IMR-90 (cell line): ENCODE measurements at regions not wholly inside any gene's neighbourhood (a gene's known extent, or its start where the extent isn't known, plus 50 kb on each side); places are given as distances from the start of the nearest gene placed in this dataset.

Source experiments
- ATAC-seq: fragments of 200-7000 bp; cut with Tn5 transposase; 2 replicates; pipeline ENCODE4 v1.9.1; 2020; ENCODE audit warnings: low read depth, mild to moderate bottlenecking, moderate library complexity
- BruUV-seq: library from RNA; stranded (reverse); fragments of 400-500 nt; replicated peaks from 2 replicates; lab custom pipeline; 2021; lab: Mats Ljungman, UMichigan
- CTCF ChIA-PET: fragments of 300-600 bp; formaldehyde crosslinking; extraction: SDS; loops from one replicate; lab custom pipeline; 2021; ENCODE audit warnings: antibody characterized with exemption; lab: Yijun Ruan, JAX
- POLR2A ChIA-PET: fragments of 300-600 bp; sonication (Branson Sonifier 250); formaldehyde crosslinking; loops from one replicate; lab custom pipeline; 2022; ENCODE audit warnings: antibody characterized with exemption; ENCODE audit not compliant: unreplicated experiment; lab: Charles Lee
- DNase-seq: peaks from one replicate; pipeline ENCODE4 v3.0.0; 2013
- H2AFZ ChIP-seq: replicated peaks from 2 replicates; pipeline ENCODE3; 2013; ENCODE audit warnings: low read length, mild to moderate bottlenecking; ENCODE audit not compliant: poor library complexity
- H2AK5ac ChIP-seq: 2 replicates; pipeline ENCODE4 v1.6.1; 2013; ENCODE audit warnings: low read depth, low read length, inconsistent platforms
- H2AK9ac ChIP-seq: replicated peaks from 2 replicates; pipeline ENCODE3; 2013; ENCODE audit warnings: mild to moderate bottlenecking, low read depth, low read length, moderate library complexity; ENCODE audit not compliant: poor library complexity
- H2BK120ac ChIP-seq: 2 replicates; pipeline ENCODE4 v1.6.1; 2013; ENCODE audit warnings: low read depth, low read length, inconsistent platforms
- H2BK15ac ChIP-seq: 3 replicates; pipeline ENCODE4 v1.6.1; 2013; ENCODE audit warnings: low read depth, low read length, inconsistent platforms
- H2BK20ac ChIP-seq: 2 replicates; pipeline ENCODE4 v1.6.1; 2013; ENCODE audit warnings: low read depth, mild to moderate bottlenecking, inconsistent platforms, low read length, moderate library complexity
- H2BK5ac ChIP-seq: 2 replicates; pipeline ENCODE4 v1.6.1; 2013; ENCODE audit warnings: mild to moderate bottlenecking, low read depth, low read length, inconsistent platforms; ENCODE audit not compliant: poor library complexity, severe bottlenecking
- H3K14ac ChIP-seq: replicated peaks from 2 replicates; pipeline ENCODE4 v1.6.1; 2013; ENCODE audit warnings: low read depth, low read length, inconsistent platforms
- H3K18ac ChIP-seq: 2 replicates; pipeline ENCODE4 v1.6.1; 2013; ENCODE audit warnings: low read depth, low read length, control low read depth
- H3K23ac ChIP-seq: 2 replicates; pipeline ENCODE4 v1.6.1; 2013; ENCODE audit warnings: low read depth, low read length, inconsistent platforms
- H3K27ac ChIP-seq: 2 replicates; pipeline ENCODE4 v1.5.1; 2013; ENCODE audit warnings: mild to moderate bottlenecking, control low read depth, low read length; ENCODE audit not compliant: insufficient read depth
- H3K27me3 ChIP-seq: 2 replicates; pipeline ENCODE4 v1.6.1; 2013; ENCODE audit warnings: low read length; ENCODE audit not compliant: control insufficient read depth, insufficient read depth
- H3K36me3 ChIP-seq: 2 replicates; pipeline ENCODE4 v1.6.1; 2013; ENCODE audit warnings: low read length, mixed read lengths; ENCODE audit not compliant: control insufficient read depth, insufficient read depth
- H3K4ac ChIP-seq: 2 replicates; pipeline ENCODE4 v1.6.1; 2013; ENCODE audit warnings: low read depth, low read length, inconsistent platforms
- H3K4me1 ChIP-seq: 2 replicates; pipeline ENCODE4 v1.6.1; 2013; ENCODE audit warnings: low read length, mixed read lengths; ENCODE audit not compliant: control insufficient read depth, insufficient read depth
- H3K4me2 ChIP-seq: 2 replicates; pipeline ENCODE4 v1.6.1; 2013; ENCODE audit warnings: low read depth, mild to moderate bottlenecking, control low read depth, low read length, moderate library complexity
- H3K4me3 ChIP-seq: 2 replicates; pipeline ENCODE4 v1.5.1; 2013; ENCODE audit warnings: low read depth, mild to moderate bottlenecking, control low read depth, low read length, moderate library complexity; ENCODE audit not compliant: insufficient read depth
- H3K56ac ChIP-seq: 2 replicates; pipeline ENCODE4 v1.6.1; 2013; ENCODE audit warnings: low read length, inconsistent platforms; ENCODE audit not compliant: insufficient read depth; ENCODE audit errors: extremely low read depth
- H3K79me1 ChIP-seq, 2 experiments: 2 replicates each; pipeline ENCODE4 v1.6.1; 2013; ENCODE audit warnings: low read length in 2 of 2, inconsistent platforms in 1 of 2, low read depth in 1 of 2
- H3K9ac ChIP-seq: 2 replicates; pipeline ENCODE4 v1.6.1; 2013; ENCODE audit warnings: low read depth, low read length, control low read depth
- H3K9me1 ChIP-seq: 2 replicates; pipeline ENCODE4 v1.6.1; 2013; ENCODE audit warnings: low read length, inconsistent platforms; ENCODE audit not compliant: insufficient read depth
- H3K9me3 ChIP-seq: 2 replicates; pipeline ENCODE4 v1.6.1; 2013; ENCODE audit warnings: low read length; ENCODE audit not compliant: control insufficient read depth, insufficient read depth
- H4K20me1 ChIP-seq: 2 replicates; pipeline ENCODE4 v1.6.1; 2013; ENCODE audit warnings: low read length, inconsistent platforms; ENCODE audit not compliant: insufficient read depth
- H4K5ac ChIP-seq: 2 replicates; pipeline ENCODE4 v1.6.1; 2013; ENCODE audit warnings: mild to moderate bottlenecking, low read depth, low read length, control low read depth
- H4K8ac ChIP-seq, 2 experiments: 2 replicates each; pipeline ENCODE4 v1.6.1; 2013; ENCODE audit warnings: low read depth in 2 of 2, low read length in 2 of 2, control low read depth in 1 of 2, inconsistent platforms in 1 of 2
- H4K91ac ChIP-seq: 2 replicates; pipeline ENCODE4 v1.6.1; 2013; ENCODE audit warnings: low read depth, low read length, inconsistent platforms; ENCODE audit not compliant: insufficient read depth
- BHLHE40 ChIP-seq: fragments of 150-350 bp; IDR thresholded peaks from 2 replicates; pipeline ENCODE4 v1.6.1; 2016; ENCODE audit warnings: mild to moderate bottlenecking, low read depth, low read length
- CEBPB ChIP-seq: IDR thresholded peaks from 2 replicates; pipeline ENCODE4 v1.6.1; 2012; ENCODE audit warnings: low read depth, low read length, improper control_type of control experiment
- CHD1 ChIP-seq: IDR thresholded peaks from 2 replicates; pipeline ENCODE4 v1.6.1; 2012; ENCODE audit warnings: low read depth, low read length, improper control_type of control experiment
- CTCF ChIP-seq: conservative IDR thresholded peaks from 2 replicates; pipeline ENCODE4 v1.5.1; 2012; ENCODE audit warnings: mild to moderate bottlenecking, low read depth, low read length, improper control_type of control experiment
- ELK1 ChIP-seq: fragments of 150-350 bp; IDR thresholded peaks from 2 replicates; pipeline ENCODE4 v1.6.1; 2016; ENCODE audit warnings: low read depth, mild to moderate bottlenecking, low read length, moderate library complexity, borderline replicate concordance
- FOS ChIP-seq: fragments of 150-350 bp; IDR thresholded peaks from 2 replicates; pipeline ENCODE4 v1.6.1; 2016; ENCODE audit warnings: low read depth, low read length
- MAFK ChIP-seq: IDR thresholded peaks from 2 replicates; pipeline ENCODE4 v1.6.1; 2012; ENCODE audit warnings: low read depth, low read length, improper control_type of control experiment
- MAZ ChIP-seq: IDR thresholded peaks from 2 replicates; pipeline ENCODE4 v1.6.1; 2012; ENCODE audit warnings: low read depth, mild to moderate bottlenecking, low read length, improper control_type of control experiment, moderate library complexity, borderline replicate concordance
- MXI1 ChIP-seq: IDR thresholded peaks from 2 replicates; pipeline ENCODE4 v1.6.1; 2012; ENCODE audit warnings: low read depth, mild to moderate bottlenecking, low read length, moderate library complexity, borderline replicate concordance
- NFE2L2 ChIP-seq: fragments of 150-350 bp; IDR thresholded peaks from 2 replicates; pipeline ENCODE4 v1.6.1; 2016; ENCODE audit warnings: low read depth, mild to moderate bottlenecking, low read length
- POLR2A ChIP-seq: IDR thresholded peaks from 2 replicates; pipeline ENCODE4 v1.6.1; 2012; ENCODE audit warnings: mild to moderate bottlenecking, low read depth, low read length
- RAD21 ChIP-seq: IDR thresholded peaks from 2 replicates; pipeline ENCODE4 v1.6.1; 2012; ENCODE audit warnings: low read length, improper control_type of control experiment
- RCOR1 ChIP-seq: IDR thresholded peaks from 2 replicates; pipeline ENCODE4 v1.6.1; 2012; ENCODE audit warnings: mild to moderate bottlenecking, low read length, improper control_type of control experiment; ENCODE audit not compliant: insufficient replicate concordance
- RFX5 ChIP-seq: IDR thresholded peaks from 2 replicates; pipeline ENCODE4 v1.8.0; 2012; ENCODE audit warnings: low read depth, mild to moderate bottlenecking, low read length, moderate library complexity
- SMC3 ChIP-seq: fragments of 150-350 bp; IDR thresholded peaks from 2 replicates; pipeline ENCODE4 v1.6.1; 2016; ENCODE audit warnings: low read depth, mild to moderate bottlenecking, antibody characterized with exemption, low read length, moderate library complexity
- USF2 ChIP-seq: fragments of 150-350 bp; IDR thresholded peaks from 2 replicates; pipeline ENCODE4 v1.6.1; 2017; ENCODE audit warnings: mild to moderate bottlenecking, antibody characterized with exemption, low read length, low read depth
- WGBS, 2 experiments: methylation state at CpG; one replicate each; pipeline versions ENCODE4 v1.1.5 to v1.1.7; 2013; ENCODE audit warnings: missing lambda C conversion rate in 2 of 2; ENCODE audit not compliant: insufficient read length in 1 of 2; ENCODE audit errors: extremely low coverage in 2 of 2; 5-methylcytosine and 5-hydroxymethylcytosine counted together
- dilution Hi-C: fragments of 300-500 bp; cut with HindIII; formaldehyde crosslinking; loops from one replicate; pipeline ENCODE4 v1.14.3; 2018; ENCODE audit warnings: low sequenced_read_pairs; ENCODE audit not compliant: unreplicated experiment
- in situ Hi-C: fragments of 300-500 bp; cut with MboI; formaldehyde crosslinking; loops from 3 replicates; pipeline ENCODE4 v1.14.3; 2019; ENCODE audit warnings: low sequenced_read_pairs, inconsistent platforms, mixed read lengths
- intact Hi-C: fragments of 100-400 bp; cut with micrococcal nuclease; formaldehyde crosslinking; loops from 2 replicates; pipeline ENCODE4 v1.10.0; 2022

- no peak for TF ChIP-seq RCOR1
- no peak for TF ChIP-seq FOS
- TF ChIP-seq NFE2L2, result no peak
- TF ChIP-seq SMC3, result no peak
- no peak for TF ChIP-seq MXI1
- TF ChIP-seq POLR2A, result no peak
- TF ChIP-seq CHD1, result no peak
- no peak for TF ChIP-seq CEBPB
- TF ChIP-seq RFX5, result no peak
- TF ChIP-seq MAZ, result no peak
- no peak for TF ChIP-seq CTCF
- TF ChIP-seq USF2, result no peak
- no peak for TF ChIP-seq RAD21
- TF ChIP-seq MAFK, result no peak
- no peak for TF ChIP-seq ELK1
- TF ChIP-seq BHLHE40, result no peak
- ATAC-seq (no peak), DNase-seq (no peak)
- Histone ChIP-seq H2BK5ac (no peak overlapping the region), H4K8ac (no peak overlapping the region), H3K23ac (no peak overlapping the region), H3K9ac (no peak overlapping the region), H3K36me3 (no peaks in the 10 kb centered on the region), H3K27me3 (no peaks in the 10 kb centered on the region), H2BK120ac (no peak overlapping the region), H3K4me3 (no peak overlapping the region), H3K9me1 (no peaks in the 10 kb centered on the region), H3K14ac (no peak overlapping the region), H3K9me3 (no peaks in the 10 kb centered on the region), H4K20me1 (no peaks in the 10 kb centered on the region), H4K91ac (no peak overlapping the region), H3K79me1 (no peaks in the 10 kb centered on the region), H3K27ac (no peak overlapping the region), H4K5ac (no peak overlapping the region), H3K4me2 (no peak overlapping the region), H3K4me1 (no peaks in the 10 kb centered on the region), H2BK15ac (no peak overlapping the region), H2AFZ (no peak overlapping the region), H3K56ac (no peak overlapping the region), H2AK5ac (no peak overlapping the region), H3K4ac (no peak overlapping the region), H3K18ac (no peak overlapping the region), H2AK9ac (no peak overlapping the region), H2BK20ac (no peak overlapping the region)
- ChIA-PET CTCF (no interaction called here), POLR2A (no interaction called here)
- no CpG with 5 or more reads among the region's 3 CpGs for WGBS, 2 experiments
- BruUV-seq, result no TSS peak
- in situ Hi-C loops (no loop called here), dilution Hi-C loops (no loop called here), intact Hi-C loops (no loop called here)
These were observed 391.0 kb downstream of the LMO4 start for GRCh38 chr1:87719658-87720057.
